ENCODE measurements at regions not wholly inside any gene's neighbourhood (a gene's known extent, or its start where the extent isn't known, plus 50 kb on each side); places are given as distances from the start of the nearest gene placed in this dataset.
"Not testable (repeated sequence)": the region's sequence is repeated elsewhere in the genome, so short reads cannot be mapped to it uniquely, and the experiment has no call there.

DNA sequence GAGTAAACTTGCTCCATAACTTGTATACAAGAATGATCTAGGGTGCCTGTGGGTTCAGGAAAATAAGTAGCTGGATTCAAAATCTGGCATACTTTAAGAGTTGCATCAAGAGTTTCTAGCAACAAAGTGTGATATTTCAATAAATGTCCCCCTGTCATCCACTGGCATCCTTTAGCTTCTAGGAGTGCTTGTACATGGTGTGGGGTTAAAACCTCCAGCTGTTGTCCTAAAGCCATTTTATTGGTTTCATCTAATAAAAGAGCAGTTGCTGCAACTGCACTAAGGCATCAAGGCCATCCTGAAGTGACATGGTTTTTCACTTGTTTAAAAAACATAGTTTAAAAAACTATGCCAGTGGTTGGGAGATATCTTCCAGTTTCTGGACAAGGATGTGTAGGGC is 148.4 kb downstream of the INHBA start:
- Histone ChIP-seq H3K9ac (ENCODE audit: extremely low read depth, insufficient read length, low read length) (no peak overlapping the region), H3K27ac (ENCODE audit: insufficient read length, low read depth, low read length) (no peak overlapping the region), H2BK15ac (ENCODE audit: low read depth, low read length) (no peak overlapping the region), H2BK12ac (ENCODE audit: insufficient read length, low read depth, low read length) (no peak overlapping the region), H3K18ac (ENCODE audit: insufficient read length, low read depth, low read length) (no peak overlapping the region), H3K4me1 (ENCODE audit: insufficient read depth, low read length) (no peaks in the 10 kb centered on the region), H3K4me2 (ENCODE audit: insufficient read depth, insufficient read length, low read length) (no peak overlapping the region), H3K27me3 (ENCODE audit: insufficient read depth, low read length) (no peaks in the 10 kb centered on the region), H2BK5ac (ENCODE audit: insufficient read length, low read length) (no peak overlapping the region), H3K79me2 (ENCODE audit: insufficient read depth, low read length) (no peaks in the 10 kb centered on the region), H4K8ac (replicated peaks; ENCODE audit: insufficient read length, low read depth, low read length) (no peak overlapping the region), H3K14ac (ENCODE audit: insufficient read depth, low read length) (no peak overlapping the region), H3K9me3 (ENCODE audit: control insufficient read depth, low read depth, low read length) (no peaks in the 10 kb centered on the region), H4K20me1 (ENCODE audit: control insufficient read depth, insufficient read depth, insufficient read length) (no peaks in the 10 kb centered on the region), H3K79me1 (ENCODE audit: insufficient read depth, low read depth, low read length, poor library complexity, severe bottlenecking) (no peaks in the 10 kb centered on the region), H3K4ac (ENCODE audit: low read depth, low read length) (no peak overlapping the region), H3T11ph (ENCODE audit: low read length) (no peak overlapping the region), H4K5ac (ENCODE audit: insufficient read length, low read depth, low read length) (no peak overlapping the region), H3K23ac (ENCODE audit: insufficient read length, low read depth, low read length) (no peak overlapping the region), H3K23me2 (ENCODE audit: insufficient read length, low read depth, low read length, poor library complexity, severe bottlenecking) (no peaks in the 10 kb centered on the region), H2AK5ac (ENCODE audit: insufficient read length, low read length) (no peak overlapping the region), H2AFZ (ENCODE audit: low read length) (no peak overlapping the region), H2BK120ac (ENCODE audit: low read depth, low read length, poor library complexity, severe bottlenecking) (no peak overlapping the region), H3K56ac (ENCODE audit: insufficient read length, low read depth, low read length) (no peak overlapping the region), H2BK20ac (ENCODE audit: low read depth, low read length, poor library complexity, severe bottlenecking) (no peak overlapping the region), H4K91ac (ENCODE audit: insufficient read length, low read depth, low read length) (no peak overlapping the region)
- no peak for DNase-seq
- Mint-ChIP-seq H3K27ac (no peak overlapping the region), H3K4me1 (no peaks in the 10 kb centered on the region), H3K36me3 (ENCODE audit: insufficient read depth in 1 of 3, low read depth in 3 of 3) (peaks cover 10 to 41% (median 11%) of the 10 kb centered on the region in 3 experiments; a peak in 6 of 7 replicates), H3K27me3 (ENCODE audit: low read depth) (no peaks in the 10 kb centered on the region), H3K9me3 (peaks cover 33 to 40% of the 10 kb centered on the region in 2 experiments), H3K4me3 (no peak overlapping the region)
- TF ChIP-seq, protein P1, sequence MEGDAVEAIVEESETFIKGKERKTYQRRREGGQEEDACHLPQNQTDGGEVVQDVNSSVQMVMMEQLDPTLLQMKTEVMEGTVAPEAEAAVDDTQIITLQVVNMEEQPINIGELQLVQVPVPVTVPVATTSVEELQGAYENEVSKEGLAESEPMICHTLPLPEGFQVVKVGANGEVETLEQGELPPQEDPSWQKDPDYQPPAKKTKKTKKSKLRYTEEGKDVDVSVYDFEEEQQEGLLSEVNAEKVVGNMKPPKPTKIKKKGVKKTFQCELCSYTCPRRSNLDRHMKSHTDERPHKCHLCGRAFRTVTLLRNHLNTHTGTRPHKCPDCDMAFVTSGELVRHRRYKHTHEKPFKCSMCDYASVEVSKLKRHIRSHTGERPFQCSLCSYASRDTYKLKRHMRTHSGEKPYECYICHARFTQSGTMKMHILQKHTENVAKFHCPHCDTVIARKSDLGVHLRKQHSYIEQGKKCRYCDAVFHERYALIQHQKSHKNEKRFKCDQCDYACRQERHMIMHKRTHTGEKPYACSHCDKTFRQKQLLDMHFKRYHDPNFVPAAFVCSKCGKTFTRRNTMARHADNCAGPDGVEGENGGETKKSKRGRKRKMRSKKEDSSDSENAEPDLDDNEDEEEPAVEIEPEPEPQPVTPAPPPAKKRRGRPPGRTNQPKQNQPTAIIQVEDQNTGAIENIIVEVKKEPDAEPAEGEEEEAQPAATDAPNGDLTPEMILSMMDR (conservative IDR thresholded peaks at IDR 0.05) = no peak

DNA sequence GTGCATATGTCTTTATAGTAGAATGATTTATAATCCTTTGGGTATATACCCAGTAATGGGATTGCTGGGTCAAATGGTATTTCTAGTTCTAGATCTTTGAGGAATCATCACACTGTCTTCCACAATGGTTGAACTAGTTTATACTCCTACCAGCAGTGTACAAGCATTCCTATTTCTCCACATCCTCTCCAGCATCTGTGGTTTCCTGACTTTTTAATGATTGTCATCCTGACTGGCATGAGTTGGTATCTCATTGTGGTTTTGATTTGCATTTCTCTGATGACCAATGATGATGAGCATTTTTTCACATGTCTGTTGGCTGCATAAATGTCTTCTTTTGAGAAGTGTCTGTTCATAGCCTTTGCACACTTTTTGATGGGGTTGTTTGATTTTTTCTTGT is 152.8 kb downstream of the INHBA start:
- not testable (repeated sequence) for H3K79me1 ChIP-seq (ENCODE audit: insufficient read depth, low read depth, low read length, poor library complexity, severe bottlenecking); H3K4ac ChIP-seq (ENCODE audit: low read depth, low read length); H4K8ac ChIP-seq (replicated peaks; ENCODE audit: insufficient read length, low read depth, low read length); H2BK20ac ChIP-seq (ENCODE audit: low read depth, low read length, poor library complexity, severe bottlenecking); H3K9ac ChIP-seq (ENCODE audit: extremely low read depth, insufficient read length, low read length); H3K4me1 ChIP-seq (ENCODE audit: insufficient read depth, low read length); H2BK5ac ChIP-seq (ENCODE audit: insufficient read length, low read length); H3K27me3 Mint-ChIP-seq (ENCODE audit: low read depth); H3T11ph ChIP-seq (ENCODE audit: low read length); H2AK5ac ChIP-seq (ENCODE audit: insufficient read length, low read length); H3K4me3 Mint-ChIP-seq; H3K56ac ChIP-seq (ENCODE audit: insufficient read length, low read depth, low read length); H4K5ac ChIP-seq (ENCODE audit: insufficient read length, low read depth, low read length); H3K18ac ChIP-seq (ENCODE audit: insufficient read length, low read depth, low read length); H4K20me1 ChIP-seq (ENCODE audit: control insufficient read depth, insufficient read depth, insufficient read length); H3K27ac Mint-ChIP-seq; DNase-seq; H2BK12ac ChIP-seq (ENCODE audit: insufficient read length, low read depth, low read length); H3K79me2 ChIP-seq (ENCODE audit: insufficient read depth, low read length); H4K91ac ChIP-seq (ENCODE audit: insufficient read length, low read depth, low read length); H3K27me3 ChIP-seq (ENCODE audit: insufficient read depth, low read length); H3K4me2 ChIP-seq (ENCODE audit: insufficient read depth, insufficient read length, low read length); H3K23me2 ChIP-seq (ENCODE audit: insufficient read length, low read depth, low read length, poor library complexity, severe bottlenecking); H2AFZ ChIP-seq (ENCODE audit: low read length); H3K4me1 Mint-ChIP-seq; H3K14ac ChIP-seq (ENCODE audit: insufficient read depth, low read length); H3K9me3 ChIP-seq (ENCODE audit: control insufficient read depth, low read depth, low read length); H3K27ac ChIP-seq (ENCODE audit: insufficient read length, low read depth, low read length); H2BK120ac ChIP-seq (ENCODE audit: low read depth, low read length, poor library complexity, severe bottlenecking); H3K23ac ChIP-seq (ENCODE audit: insufficient read length, low read depth, low read length); H2BK15ac ChIP-seq (ENCODE audit: low read depth, low read length)
- Mint-ChIP-seq H3K36me3 (ENCODE audit: insufficient read depth in 1 of 3, low read depth in 3 of 3) (peaks cover 2 to 16% (median 3%) of the 10 kb centered on the region in 3 experiments; a peak in 6 of 7 replicates), H3K9me3 (peaks cover 20 to 23% of the 10 kb centered on the region in 2 experiments)

Data from H9 (cell line).